ENCODE measurements at regions not wholly inside any gene's neighbourhood (a gene's known extent, or its start where the extent isn't known, plus 50 kb on each side); places are given as distances from the start of the nearest gene placed in this dataset.
"Not testable (repeated sequence)": the region's sequence is repeated elsewhere in the genome, so short reads cannot be mapped to it uniquely, and the experiment has no call there.

DNA sequence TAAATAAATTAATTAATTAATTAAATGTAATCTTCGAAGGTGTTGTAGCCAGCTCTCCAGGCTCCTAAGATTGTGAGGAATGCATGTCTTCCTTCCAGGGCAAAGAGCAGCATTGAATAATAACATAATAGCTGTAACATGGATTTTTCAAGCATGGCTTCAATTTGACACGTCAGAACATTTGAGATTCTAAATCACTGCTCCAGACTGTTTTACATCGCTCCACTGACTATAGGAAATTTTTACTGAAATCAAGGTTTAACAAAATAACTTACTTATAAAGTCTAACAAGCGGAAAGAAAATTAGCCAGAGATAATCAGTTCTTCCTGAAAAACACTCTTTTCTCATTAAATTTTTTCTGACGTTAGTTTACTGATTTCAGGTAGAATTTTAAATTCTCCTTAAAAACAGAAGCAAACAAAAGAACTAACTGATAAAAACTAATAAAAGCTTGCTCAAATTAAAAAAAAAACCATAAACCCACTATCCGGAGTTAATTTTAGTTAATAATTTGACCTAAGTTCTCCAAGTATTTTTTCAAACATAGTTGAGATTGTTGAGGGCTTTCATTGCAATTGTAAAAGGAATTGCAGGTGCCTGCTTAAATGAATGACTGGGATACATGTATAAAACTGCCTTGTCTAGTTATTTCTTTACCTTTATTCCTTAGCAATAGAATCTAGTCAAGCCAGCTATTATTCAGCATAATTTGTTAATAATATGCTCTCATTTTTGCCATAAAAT is 51.2 kb upstream of the SGCE start:
- WGBS, 2 experiments (ENCODE audit: insufficient coverage in 1 of 2, insufficient read length in 1 of 2), result 94 to 96% methylated on average over 3 to 6 of the region's 6 CpGs
- no peaks in the 10 kb centered on the region for H3K4me1 Mint-ChIP-seq
- H3K4me3 Mint-ChIP-seq, result no peak overlapping the region
- H3K9me3 Mint-ChIP-seq, result peaks cover 18% of the 10 kb centered on the region
- Histone ChIP-seq H3K27me3 (ENCODE audit: control insufficient read depth, insufficient read depth, low read length, poor library complexity, severe bottlenecking) (no peaks in the 10 kb centered on the region), H3K36me3 (ENCODE audit: control insufficient read depth, insufficient read depth, low read length) (no peaks in the 10 kb centered on the region), H3K9ac (ENCODE audit: extremely low read depth, low read length, poor library complexity, severe bottlenecking) (no peak overlapping the region), H3K9me3 (ENCODE audit: control insufficient read depth, low read length) (no peaks in the 10 kb centered on the region), H3K27ac (ENCODE audit: low read depth, low read length) (no peak overlapping the region), H3K4me1 (ENCODE audit: control insufficient read depth, insufficient read depth, low read length) (no peaks in the 10 kb centered on the region), H3K4me3 (ENCODE audit: low read length) (no peak overlapping the region)
- DNase-seq, result no peak
- TF ChIP-seq, protein P1, sequence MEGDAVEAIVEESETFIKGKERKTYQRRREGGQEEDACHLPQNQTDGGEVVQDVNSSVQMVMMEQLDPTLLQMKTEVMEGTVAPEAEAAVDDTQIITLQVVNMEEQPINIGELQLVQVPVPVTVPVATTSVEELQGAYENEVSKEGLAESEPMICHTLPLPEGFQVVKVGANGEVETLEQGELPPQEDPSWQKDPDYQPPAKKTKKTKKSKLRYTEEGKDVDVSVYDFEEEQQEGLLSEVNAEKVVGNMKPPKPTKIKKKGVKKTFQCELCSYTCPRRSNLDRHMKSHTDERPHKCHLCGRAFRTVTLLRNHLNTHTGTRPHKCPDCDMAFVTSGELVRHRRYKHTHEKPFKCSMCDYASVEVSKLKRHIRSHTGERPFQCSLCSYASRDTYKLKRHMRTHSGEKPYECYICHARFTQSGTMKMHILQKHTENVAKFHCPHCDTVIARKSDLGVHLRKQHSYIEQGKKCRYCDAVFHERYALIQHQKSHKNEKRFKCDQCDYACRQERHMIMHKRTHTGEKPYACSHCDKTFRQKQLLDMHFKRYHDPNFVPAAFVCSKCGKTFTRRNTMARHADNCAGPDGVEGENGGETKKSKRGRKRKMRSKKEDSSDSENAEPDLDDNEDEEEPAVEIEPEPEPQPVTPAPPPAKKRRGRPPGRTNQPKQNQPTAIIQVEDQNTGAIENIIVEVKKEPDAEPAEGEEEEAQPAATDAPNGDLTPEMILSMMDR (conservative IDR thresholded peaks at IDR 0.05), result no peak
- H3K27me3 Mint-ChIP-seq (ENCODE audit: insufficient read depth), result no peaks in the 10 kb centered on the region
- H3K36me3 Mint-ChIP-seq (ENCODE audit: low read depth), result no peaks in the 10 kb centered on the region
- H3K27ac Mint-ChIP-seq, result no peak overlapping the region

DNA sequence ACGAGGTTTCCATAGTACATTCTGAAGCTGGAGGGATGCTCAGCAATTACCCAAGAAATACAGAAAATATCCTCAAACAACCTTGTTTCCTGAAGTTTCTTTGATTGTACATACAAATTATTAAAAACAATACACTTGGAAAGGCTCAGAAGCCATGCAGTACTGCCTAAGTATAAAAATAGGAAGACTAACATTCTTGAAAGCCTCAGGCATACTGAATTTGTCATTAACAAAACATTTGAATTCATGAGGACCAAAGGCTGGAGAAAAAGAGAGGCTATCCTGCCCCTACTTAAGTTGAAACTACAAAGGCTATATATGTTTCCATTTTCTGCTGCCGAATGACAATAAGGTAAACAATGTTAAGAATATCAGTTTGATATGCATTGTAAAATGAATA is 54.3 kb upstream of the SGCE start:
- DNase-seq, result no peak
- Mint-ChIP-seq H3K9me3 (peaks cover 9% of the 10 kb centered on the region), H3K27me3 (ENCODE audit: insufficient read depth) (no peaks in the 10 kb centered on the region), H3K4me3 (no peak overlapping the region), H3K4me1 (no peaks in the 10 kb centered on the region), H3K27ac (no peak overlapping the region), H3K36me3 (ENCODE audit: low read depth) (no peaks in the 10 kb centered on the region)
- Histone ChIP-seq H3K9ac (ENCODE audit: extremely low read depth, low read length, poor library complexity, severe bottlenecking) (no peak overlapping the region), H3K36me3 (ENCODE audit: control insufficient read depth, insufficient read depth, low read length) (no peaks in the 10 kb centered on the region), H3K4me3 (ENCODE audit: low read length) (no peak overlapping the region), H3K4me1 (ENCODE audit: control insufficient read depth, insufficient read depth, low read length) (no peaks in the 10 kb centered on the region), H3K27ac (ENCODE audit: low read depth, low read length) (no peak overlapping the region), H3K9me3 (ENCODE audit: control insufficient read depth, low read length) (no peaks in the 10 kb centered on the region), H3K27me3 (ENCODE audit: control insufficient read depth, insufficient read depth, low read length, poor library complexity, severe bottlenecking) (no peaks in the 10 kb centered on the region)
- WGBS, 2 experiments (ENCODE audit: insufficient coverage in 1 of 2, insufficient read length in 1 of 2), result 95% methylated on average over 2 of the region's 2 CpGs; no CpG with 5 or more reads in 1 of the 2 experiments
- TF ChIP-seq, protein P1 (conservative IDR thresholded peaks at IDR 0.05), result no peak

DNA sequence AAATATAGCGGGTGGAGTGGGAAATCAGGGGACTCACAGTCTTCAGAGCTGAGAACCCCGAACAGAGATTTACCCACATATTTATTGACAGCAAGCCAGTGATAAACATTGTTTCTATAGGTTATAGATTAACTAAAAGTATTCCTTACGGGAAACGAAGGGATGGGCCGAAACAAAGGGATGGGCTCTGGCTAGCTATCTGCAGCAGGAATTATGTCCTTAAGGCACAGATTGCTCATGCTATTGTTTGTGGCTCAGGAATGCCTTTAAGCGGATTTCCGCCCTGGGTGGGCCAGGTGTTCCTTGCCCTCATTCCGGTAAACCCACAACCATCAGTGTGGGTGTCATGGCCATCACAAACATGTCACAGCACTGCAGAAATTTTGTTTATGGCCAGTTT is 66.4 kb upstream of the SGCE start:
- H3K4me3 Mint-ChIP-seq; H3K27me3 ChIP-seq (ENCODE audit: control insufficient read depth, insufficient read depth, low read length, poor library complexity, severe bottlenecking); H3K27ac Mint-ChIP-seq; H3K4me1 Mint-ChIP-seq; H3K4me1 ChIP-seq (ENCODE audit: control insufficient read depth, insufficient read depth, low read length); H3K36me3 Mint-ChIP-seq (ENCODE audit: low read depth); H3K27me3 Mint-ChIP-seq (ENCODE audit: insufficient read depth); H3K4me3 ChIP-seq (ENCODE audit: low read length); H3K9ac ChIP-seq (ENCODE audit: extremely low read depth, low read length, poor library complexity, severe bottlenecking); DNase-seq; H3K27ac ChIP-seq (ENCODE audit: low read depth, low read length); H3K36me3 ChIP-seq (ENCODE audit: control insufficient read depth, insufficient read depth, low read length): not testable (repeated sequence)
- peaks cover 47% of the 10 kb centered on the region for H3K9me3 Mint-ChIP-seq
- 88 to 92% methylated on average over 4 to 8 of the region's 8 CpGs for WGBS, 2 experiments (ENCODE audit: insufficient coverage in 1 of 2, insufficient read length in 1 of 2)
- peaks cover 41% of the 10 kb centered on the region for H3K9me3 ChIP-seq (ENCODE audit: control insufficient read depth, low read length)

DNA sequence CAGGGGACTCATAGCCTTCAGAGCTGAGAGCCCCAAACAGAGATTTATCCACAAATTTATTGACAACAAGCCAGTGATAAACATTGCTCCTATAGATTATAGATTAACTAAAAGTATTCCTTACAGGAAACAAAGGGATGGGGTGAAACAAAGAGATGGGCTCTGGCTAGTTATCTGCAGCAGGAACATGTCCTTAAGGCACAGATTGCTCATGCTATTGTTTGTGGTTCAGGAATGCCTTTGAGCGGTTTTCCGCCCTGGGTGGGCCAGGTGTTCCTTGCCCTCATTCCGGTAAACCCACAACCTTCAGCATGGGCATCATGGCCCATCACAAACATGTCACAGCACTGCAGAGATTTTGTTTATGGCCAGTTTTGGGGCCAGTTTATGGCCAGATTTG is 73.0 kb upstream of the SGCE start:
- not testable (repeated sequence) for H3K36me3 Mint-ChIP-seq (ENCODE audit: low read depth); H3K27me3 Mint-ChIP-seq (ENCODE audit: insufficient read depth); H3K36me3 ChIP-seq (ENCODE audit: control insufficient read depth, insufficient read depth, low read length); H3K27ac ChIP-seq (ENCODE audit: low read depth, low read length); DNase-seq; H3K4me1 Mint-ChIP-seq; H3K4me3 ChIP-seq (ENCODE audit: low read length); H3K27me3 ChIP-seq (ENCODE audit: control insufficient read depth, insufficient read depth, low read length, poor library complexity, severe bottlenecking); H3K4me1 ChIP-seq (ENCODE audit: control insufficient read depth, insufficient read depth, low read length); H3K27ac Mint-ChIP-seq; H3K4me3 Mint-ChIP-seq; H3K9ac ChIP-seq (ENCODE audit: extremely low read depth, low read length, poor library complexity, severe bottlenecking)
- H3K9me3 ChIP-seq (ENCODE audit: control insufficient read depth, low read length), result peaks cover 43% of the 10 kb centered on the region
- 82 to 96% methylated on average over 3 of the region's 3 CpGs for WGBS, 2 experiments (ENCODE audit: insufficient coverage in 1 of 2, insufficient read length in 1 of 2)
- peaks cover 47% of the 10 kb centered on the region for H3K9me3 Mint-ChIP-seq

All from endodermal cell (in vitro differentiated cells).